Fibroblast of skin of scalp (primary cell): ENCODE measurements at regions not wholly inside any gene's neighbourhood (a gene's known extent, or its start where the extent isn't known, plus 50 kb on each side); places are given as distances from the start of the nearest gene placed in this dataset.

Experiments
- DNase-seq: peaks from one replicate; pipeline ENCODE4 v3.0.0-alpha.2; 2013

- DNase-seq = no peak
Observed at GRCh38 chr6:56766139-56766805, 123.6 kb upstream of the DST start.

DNA sequence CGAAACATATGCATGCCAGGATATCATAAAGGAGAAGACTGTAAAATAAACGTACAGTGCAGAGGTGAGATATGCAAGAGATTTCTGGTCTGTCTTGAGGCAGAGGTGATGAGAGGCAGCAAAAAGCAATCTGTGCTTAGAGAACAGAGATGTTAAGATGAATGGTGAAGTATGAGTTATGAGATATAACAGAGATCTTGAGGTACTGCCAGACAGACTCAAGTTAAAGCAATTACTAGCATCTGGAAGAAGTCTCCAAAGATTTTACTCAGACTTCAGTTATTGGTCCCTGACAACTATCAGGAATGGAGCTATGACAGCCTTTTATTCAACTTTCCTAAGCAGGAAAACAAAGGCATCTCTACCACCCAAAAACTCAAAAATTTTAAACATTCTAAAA is 122.8 kb upstream of the DST start:
- no peak for DNase-seq

DNA sequence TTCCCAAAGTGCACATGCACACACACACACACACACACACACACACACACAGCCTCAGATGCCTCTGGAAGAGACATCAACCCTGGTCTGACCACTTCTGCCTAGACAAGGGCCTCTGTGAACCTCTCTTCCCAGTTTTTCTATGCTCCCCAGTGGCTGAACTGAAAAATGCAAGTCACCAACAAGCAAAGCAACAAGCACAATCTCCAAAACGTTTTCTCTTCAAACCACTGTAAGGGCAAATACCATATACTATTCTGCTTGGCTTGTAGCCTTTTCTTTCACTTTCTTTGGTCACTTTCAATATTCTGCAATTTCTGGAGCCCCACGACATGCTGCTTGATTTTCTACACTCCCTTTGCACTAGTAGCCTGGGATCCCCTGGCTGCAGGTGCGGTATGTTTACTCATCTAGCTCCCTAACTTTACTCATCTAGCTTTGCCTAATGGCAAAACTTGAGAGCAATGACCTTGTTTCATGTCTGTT is 121.4 kb upstream of the DST start:
- peak; percentile 58 for DNase-seq

DNA sequence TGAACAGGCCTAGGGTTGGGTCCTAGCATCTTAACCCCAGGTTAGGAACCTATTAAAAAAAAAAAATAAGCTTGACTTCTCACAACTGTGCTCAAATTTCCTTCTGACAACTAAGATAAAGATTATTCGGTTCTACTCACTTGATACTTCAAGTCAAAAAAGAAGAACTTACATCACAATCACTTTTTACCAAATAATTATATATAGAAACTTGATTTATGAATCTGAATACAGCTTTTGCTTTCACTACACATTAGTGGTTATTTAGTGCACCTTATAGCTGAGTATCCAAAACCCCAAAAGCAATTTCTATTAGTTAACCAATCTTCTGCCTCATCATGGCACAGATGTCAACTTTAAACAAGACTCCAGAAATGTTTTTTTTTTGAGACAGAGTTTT is 119.0 kb upstream of the DST start:
- no peak for DNase-seq

- DNase-seq = no peak
Observed at GRCh38 chr6:56760842-56761241, 118.2 kb upstream of the DST start.

DNA sequence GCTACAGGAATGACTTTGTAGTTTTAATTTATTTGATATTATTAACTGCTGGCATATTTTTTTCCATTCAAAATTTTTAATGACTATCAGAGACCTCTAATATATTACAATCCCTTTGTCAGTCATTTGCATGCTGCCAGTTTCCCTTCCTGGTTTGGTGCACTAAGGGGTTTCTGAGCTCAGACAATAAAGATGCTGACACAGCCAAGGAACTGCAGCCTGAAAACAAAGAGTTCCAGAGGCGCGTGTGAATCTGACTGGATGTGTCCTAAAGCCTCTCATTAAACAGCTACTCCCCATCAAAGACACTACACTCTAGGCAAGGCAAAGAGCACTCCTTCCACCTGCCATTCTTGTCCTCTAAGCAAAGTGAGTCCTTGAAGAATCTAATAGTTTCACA is 116.8 kb upstream of the DST start:
- no peak for DNase-seq

- no peak for DNase-seq
Observed at GRCh38 chr6:56758553-56758952, 115.9 kb upstream of the DST start.

GRCh38 chr6:56758120-56758519 is 115.4 kb upstream of the DST start:
- DNase-seq = peak; percentile 69

DNA sequence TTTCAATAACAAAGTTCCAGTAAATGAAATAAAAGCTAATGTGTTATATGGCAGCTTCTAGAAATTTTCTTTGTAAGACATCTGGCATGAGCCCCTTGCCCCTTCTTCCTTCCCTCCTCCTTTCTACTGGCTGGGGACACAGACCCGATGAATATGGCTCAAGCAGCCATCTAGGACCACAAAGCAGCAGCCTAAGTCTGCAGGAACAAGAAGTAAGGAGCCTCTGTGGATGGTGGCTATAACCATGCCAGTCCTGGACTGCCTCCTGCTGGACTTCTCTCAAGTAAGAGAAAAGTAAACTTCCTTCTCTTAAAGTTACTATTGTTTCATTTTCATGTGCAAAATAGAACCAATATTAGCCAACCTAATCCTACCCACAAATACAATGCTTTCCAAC is 114.9 kb upstream of the DST start:
- peak; percentile 37 for DNase-seq

- no peak for DNase-seq
Observed at GRCh38 chr6:56756791-56757587, 114.3 kb upstream of the DST start.

DNA sequence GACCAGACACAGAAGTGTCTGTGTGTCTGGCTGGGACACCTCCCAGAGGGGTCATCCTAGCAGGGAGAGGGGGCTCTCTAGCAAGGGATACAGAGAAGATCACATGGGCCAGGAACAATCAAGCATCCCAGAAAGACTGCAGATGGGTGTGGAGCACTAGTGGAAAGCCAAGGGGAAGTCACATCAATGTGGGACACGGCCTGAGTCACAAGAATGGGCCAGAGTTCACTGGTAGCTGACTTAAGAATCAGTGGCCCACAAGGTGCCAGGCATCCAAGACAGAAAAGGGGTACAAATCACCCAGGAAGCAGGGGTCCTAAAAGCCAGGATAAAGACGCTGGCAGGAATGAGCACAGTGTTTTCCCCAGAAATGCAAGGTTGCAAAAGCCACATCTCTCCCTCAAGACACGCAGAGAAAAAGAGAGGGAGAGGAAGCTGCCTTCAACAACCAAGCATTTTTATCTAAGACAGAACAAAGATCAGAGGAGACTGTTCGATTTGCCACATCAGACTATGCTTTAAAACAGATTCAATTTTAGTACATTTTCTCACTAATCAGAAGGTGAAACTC is 113.6 kb upstream of the DST start:
- DNase-seq = no peak

- no peak for DNase-seq
Observed at GRCh38 chr6:56755040-56755439, 112.4 kb upstream of the DST start.

- DNase-seq = no peak
Observed at GRCh38 chr6:56753811-56754210, 111.1 kb upstream of the DST start.

- DNase-seq = no peak
Observed at GRCh38 chr6:56752534-56752933, 109.8 kb upstream of the DST start.

DNA sequence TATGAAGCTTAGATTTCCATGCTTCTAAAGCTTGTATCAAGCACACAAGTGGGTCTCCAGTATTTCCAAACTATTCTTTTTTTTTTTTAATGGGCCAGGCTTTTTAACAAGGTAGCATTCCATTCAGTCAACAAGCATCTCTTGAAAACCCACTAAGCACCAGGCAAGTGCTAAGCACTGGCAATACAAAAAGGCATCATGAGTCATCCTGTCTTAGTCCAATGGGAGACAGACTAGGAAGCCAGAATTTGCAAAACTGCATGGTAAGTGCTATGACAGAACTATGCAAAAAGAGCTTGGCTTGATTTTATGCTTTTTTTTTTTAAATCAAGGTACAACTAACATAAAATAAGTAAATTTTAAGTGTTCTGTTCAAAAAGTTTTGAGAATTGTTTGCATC is 109.3 kb upstream of the DST start:
- peak; percentile 62 for DNase-seq

- DNase-seq = no peak
Observed at GRCh38 chr6:56751604-56752003, 108.9 kb upstream of the DST start.

- DNase-seq = no peak
Observed at GRCh38 chr6:56750686-56751085, 108.0 kb upstream of the DST start.

DNA sequence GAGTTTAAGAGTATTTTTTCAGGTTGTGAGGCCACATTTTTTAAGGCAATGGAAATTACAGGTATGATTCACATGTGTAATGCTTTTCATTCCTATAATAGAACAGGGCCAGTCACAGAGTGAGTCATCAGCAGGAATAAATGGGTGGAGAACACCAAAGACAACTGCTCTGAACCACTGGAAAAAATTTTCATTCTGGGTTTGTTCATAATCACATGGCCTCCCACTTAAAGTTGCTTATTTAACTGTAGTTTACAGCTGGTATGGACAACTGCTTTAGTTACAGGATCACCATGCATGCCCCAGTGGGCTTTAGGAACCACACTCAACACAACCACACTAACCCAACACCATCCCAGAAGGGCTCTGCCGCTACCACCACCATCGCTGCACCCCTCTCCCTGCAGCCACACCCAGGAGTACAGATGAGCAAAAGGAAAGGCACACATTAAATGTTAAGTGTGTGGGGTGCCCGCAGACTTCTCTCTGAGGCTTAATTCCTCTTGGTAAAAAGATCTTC is 107.0 kb upstream of the DST start:
- DNase-seq = peak; percentile 67

GRCh38 chr6:56746767-56747504 is 104.2 kb upstream of the DST start:
- no peak for DNase-seq

- no peak for DNase-seq
Observed at GRCh38 chr6:56745971-56746370, 103.3 kb upstream of the DST start.

DNA sequence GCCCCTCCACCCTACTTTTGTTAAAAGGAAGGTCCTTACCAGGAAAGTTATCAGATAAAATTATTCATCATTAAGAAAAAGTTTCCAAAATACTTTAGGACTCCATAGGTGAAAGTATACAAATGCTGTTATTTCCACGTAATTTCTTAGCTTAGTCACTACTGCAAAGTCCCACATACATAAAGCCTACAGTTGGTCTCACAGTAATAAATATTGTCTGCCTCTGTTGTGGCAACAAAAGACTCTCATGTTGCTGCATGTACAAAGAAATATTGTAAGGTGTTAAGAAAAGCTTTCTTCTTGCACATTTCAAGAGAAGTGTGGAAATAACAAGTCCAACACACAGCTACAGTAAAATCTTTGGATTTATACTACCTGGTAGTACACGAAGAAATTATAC is 102.4 kb upstream of the DST start:
- DNase-seq = no peak

- no peak for DNase-seq
Observed at GRCh38 chr6:56744528-56744927, 101.8 kb upstream of the DST start.
